ENCODE measurements at regions not wholly inside any gene's neighbourhood (a gene's known extent, or its start where the extent isn't known, plus 50 kb on each side); places are given as distances from the start of the nearest gene placed in this dataset.
"Not testable (repeated sequence)": the region's sequence is repeated elsewhere in the genome, so short reads cannot be mapped to it uniquely, and the experiment has no call there.

GRCh38 chr3:135426508-135426907, 539.0 kb upstream of the PPP2R3A start:
- Mint-ChIP-seq H3K27me3 (ENCODE audit: low read depth) (no peaks in the 10 kb centered on the region), H3K36me3 (ENCODE audit: insufficient read depth in 2 of 2) (no peaks in the 10 kb centered on the region), H3K9me3 (peaks cover 2 to 5% of the 10 kb centered on the region in 2 donors), H3K4me3 (no peak overlapping the region), H3K4me1 (ENCODE audit: low read depth) (no peaks in the 10 kb centered on the region), H3K27ac (no peak overlapping the region)
- DNase-seq (no peak), ATAC-seq (replicated peaks in 1 of 2) (no peak)

GRCh38 chr3:135432402-135432801, 533.1 kb upstream of the PPP2R3A start:
- Mint-ChIP-seq H3K36me3 (ENCODE audit: insufficient read depth in 2 of 2) (peaks cover 0 to 1% of the 10 kb centered on the region in 2 donors), H3K9me3 (peaks cover 5 to 14% of the 10 kb centered on the region in 2 donors), H3K4me1 (ENCODE audit: low read depth) (no peaks in the 10 kb centered on the region), H3K27ac (no peak overlapping the region), H3K27me3 (ENCODE audit: low read depth) (no peaks in the 10 kb centered on the region), H3K4me3 (no peak overlapping the region)
- no peak for DNase-seq
- no peak for ATAC-seq (replicated peaks in 1 of 2)

DNA sequence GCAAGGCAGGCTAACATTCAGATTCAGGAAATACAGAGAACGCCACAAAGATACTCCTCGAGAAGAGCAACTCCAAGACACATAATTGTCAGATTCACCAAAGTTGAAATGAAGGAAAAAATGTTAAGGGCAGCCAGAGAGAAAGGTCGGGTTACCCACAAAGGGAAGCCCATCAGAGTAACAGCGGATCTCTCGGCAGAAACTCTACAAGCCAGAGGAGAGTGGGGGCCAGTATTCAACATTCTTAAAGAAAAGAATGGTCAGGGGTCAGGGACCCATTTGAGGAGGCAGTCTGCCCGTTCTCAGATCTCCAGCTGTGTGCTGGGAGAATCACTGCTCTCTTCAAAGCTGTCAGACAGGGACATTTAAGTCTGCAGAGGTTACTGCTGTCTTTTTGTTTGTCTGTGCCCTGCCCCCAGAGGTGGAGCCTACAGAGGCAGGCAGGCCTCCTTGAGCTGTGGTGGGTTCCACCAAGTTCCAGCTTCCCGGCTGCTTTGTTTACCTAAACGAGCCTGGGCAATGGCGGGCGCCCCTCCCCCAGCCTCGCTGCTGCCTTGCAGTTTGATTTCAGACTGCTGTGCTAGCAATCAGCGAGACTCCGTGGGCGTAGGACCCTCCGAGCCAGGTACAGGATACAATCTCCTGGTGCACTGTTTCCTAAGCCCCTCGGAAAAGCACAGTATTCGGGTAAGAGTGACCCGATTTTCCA, 526.5 kb upstream of the PPP2R3A start:
- H3K9me3 Mint-ChIP-seq: not testable (repeated sequence)

GRCh38 chr3:135439632-135440031, 525.9 kb upstream of the PPP2R3A start:
- H3K27me3 Mint-ChIP-seq (ENCODE audit: low read depth); H3K4me1 Mint-ChIP-seq (ENCODE audit: low read depth); DNase-seq; H3K4me3 Mint-ChIP-seq; ATAC-seq (replicated peaks in 1 of 2); H3K27ac Mint-ChIP-seq; H3K9me3 Mint-ChIP-seq; H3K36me3 Mint-ChIP-seq (ENCODE audit: insufficient read depth in 2 of 2): not testable (repeated sequence)

More for the DNA sequence above, 526.5 kb upstream of the PPP2R3A start:
- not testable (repeated sequence) for H3K36me3 Mint-ChIP-seq (ENCODE audit: insufficient read depth in 2 of 2); H3K4me1 Mint-ChIP-seq (ENCODE audit: low read depth); H3K27ac Mint-ChIP-seq; DNase-seq; H3K4me3 Mint-ChIP-seq; H3K27me3 Mint-ChIP-seq (ENCODE audit: low read depth); ATAC-seq (replicated peaks in 1 of 2)

DNA sequence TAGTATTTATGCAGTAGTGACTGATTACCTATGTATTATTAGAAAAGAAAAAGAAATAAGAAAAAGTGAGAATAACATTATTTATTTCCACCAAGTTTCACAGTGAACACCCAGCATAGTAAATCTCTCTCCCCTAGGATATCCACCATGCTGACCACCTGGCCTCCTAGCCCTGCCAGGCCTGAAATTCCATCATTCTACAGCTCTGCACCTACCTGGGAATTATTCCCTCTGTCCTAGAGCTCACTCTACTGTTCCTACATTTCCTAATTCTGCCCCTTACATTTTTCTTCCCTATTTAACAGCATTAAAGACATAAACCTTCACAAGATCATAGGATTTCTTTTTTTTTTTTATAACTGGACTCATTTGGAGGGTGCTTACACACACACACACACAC, 525.3 kb upstream of the PPP2R3A start:
- Mint-ChIP-seq H3K36me3 (ENCODE audit: insufficient read depth in 2 of 2) (peaks cover 0 to 1% of the 10 kb centered on the region in 2 donors), H3K4me3 (no peak overlapping the region), H3K27me3 (ENCODE audit: low read depth) (no peaks in the 10 kb centered on the region), H3K4me1 (ENCODE audit: low read depth) (no peaks in the 10 kb centered on the region), H3K9me3 (peaks cover 0 to 3% of the 10 kb centered on the region in 2 donors), H3K27ac (no peak overlapping the region)
- ATAC-seq (replicated peaks in 1 of 2) (no peak), DNase-seq (no peak)

GRCh38 chr3:135440746-135441145, 524.8 kb upstream of the PPP2R3A start:
- Mint-ChIP-seq H3K4me1 (ENCODE audit: low read depth) (no peaks in the 10 kb centered on the region), H3K9me3 (peaks cover 0 to 3% of the 10 kb centered on the region in 2 donors), H3K4me3 (no peak overlapping the region), H3K27me3 (ENCODE audit: low read depth) (no peaks in the 10 kb centered on the region), H3K27ac (no peak overlapping the region), H3K36me3 (ENCODE audit: insufficient read depth in 2 of 2) (peaks cover 0 to 1% of the 10 kb centered on the region in 2 donors)
- no peak for DNase-seq
- ATAC-seq (replicated peaks in 1 of 2): no peak

DNA sequence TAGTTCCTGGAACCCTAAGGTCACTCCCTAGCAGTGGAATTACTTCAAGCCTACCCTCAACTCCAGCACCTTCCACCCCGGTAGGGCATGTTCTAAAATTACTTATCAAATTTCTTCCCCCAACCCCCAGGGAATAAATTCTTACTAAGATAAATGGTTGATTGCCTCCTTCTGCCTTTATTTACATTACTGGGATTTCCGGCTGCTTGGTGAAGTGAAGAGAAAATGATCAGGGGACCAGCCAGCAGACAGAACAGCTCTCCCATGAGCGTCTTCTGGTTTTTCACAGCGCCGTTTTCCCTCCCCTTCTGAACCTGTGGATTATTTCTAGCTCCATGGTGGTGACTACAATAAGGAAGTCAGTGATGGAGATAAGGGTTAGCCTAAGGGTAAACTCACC, 521.5 kb upstream of the PPP2R3A start:
- H3K27ac Mint-ChIP-seq: no peak overlapping the region
- H3K4me3 Mint-ChIP-seq: no peak overlapping the region
- ATAC-seq (replicated peaks in 1 of 2): no peak
- no peaks in the 10 kb centered on the region for H3K27me3 Mint-ChIP-seq (ENCODE audit: low read depth)
- no peaks in the 10 kb centered on the region for H3K36me3 Mint-ChIP-seq (ENCODE audit: insufficient read depth in 2 of 2)
- no peaks in the 10 kb centered on the region for H3K4me1 Mint-ChIP-seq (ENCODE audit: low read depth)
- DNase-seq: no peak
- H3K9me3 Mint-ChIP-seq: peaks cover 0 to 1% of the 10 kb centered on the region in 2 donors

DNA sequence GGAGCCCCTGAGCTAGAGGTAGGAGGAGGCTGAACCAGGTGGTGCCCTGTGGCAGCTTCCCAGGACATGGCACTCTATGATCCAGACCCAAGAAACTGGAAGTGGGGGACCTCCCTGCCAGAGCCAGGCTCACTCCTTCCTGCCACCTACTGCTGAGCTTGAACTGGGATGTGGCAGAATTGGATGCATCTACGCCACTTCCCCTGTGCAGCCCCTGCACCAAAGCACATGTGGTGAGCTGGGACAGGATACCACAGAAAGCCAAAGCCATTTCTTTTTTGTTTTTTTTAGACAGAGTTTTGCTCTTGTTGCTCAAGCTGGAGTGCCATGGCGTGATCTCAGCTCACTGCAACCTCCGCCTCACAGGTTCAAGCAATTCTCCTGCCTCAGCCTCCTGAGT, 518.0 kb upstream of the PPP2R3A start:
- no peaks in the 10 kb centered on the region for H3K27me3 Mint-ChIP-seq (ENCODE audit: low read depth)
- no peaks in the 10 kb centered on the region for H3K36me3 Mint-ChIP-seq (ENCODE audit: insufficient read depth in 2 of 2)
- no peak overlapping the region for H3K27ac Mint-ChIP-seq
- H3K9me3 Mint-ChIP-seq: peaks cover 0 to 1% of the 10 kb centered on the region in 2 donors
- ATAC-seq (replicated peaks in 1 of 2): no peak
- DNase-seq: no peak
- H3K4me1 Mint-ChIP-seq (ENCODE audit: low read depth): no peaks in the 10 kb centered on the region
- no peak overlapping the region for H3K4me3 Mint-ChIP-seq

DNA sequence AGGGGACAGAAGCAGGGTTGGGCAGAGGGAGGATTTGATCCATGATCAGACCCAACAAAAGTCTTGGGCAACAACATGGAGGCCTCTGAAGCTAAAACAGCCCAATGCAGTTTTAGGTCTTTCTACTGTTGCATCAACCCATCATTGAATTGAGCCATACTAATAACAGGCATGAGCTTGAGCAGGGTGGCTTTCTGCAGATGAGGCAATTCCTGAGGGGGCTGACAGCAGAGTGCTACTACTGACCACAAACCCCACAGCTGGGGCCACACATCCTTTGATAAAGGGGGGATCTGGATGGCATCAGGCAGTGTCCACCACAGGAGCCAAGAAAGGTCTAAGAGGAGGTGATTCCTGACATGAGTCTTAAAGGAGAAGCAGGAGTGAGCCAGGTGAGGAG, 517.0 kb upstream of the PPP2R3A start:
- Mint-ChIP-seq H3K9me3 (peaks cover 0 to 1% of the 10 kb centered on the region in 2 donors), H3K4me1 (ENCODE audit: low read depth) (no peaks in the 10 kb centered on the region), H3K27ac (no peak overlapping the region), H3K27me3 (ENCODE audit: low read depth) (no peaks in the 10 kb centered on the region), H3K36me3 (ENCODE audit: insufficient read depth in 2 of 2) (no peaks in the 10 kb centered on the region), H3K4me3 (no peak overlapping the region)
- DNase-seq: no peak
- no peak for ATAC-seq (replicated peaks in 1 of 2)

- Mint-ChIP-seq H3K4me1 (ENCODE audit: low read depth) (no peaks in the 10 kb centered on the region), H3K4me3 (no peak overlapping the region), H3K27ac (no peak overlapping the region), H3K36me3 (ENCODE audit: insufficient read depth in 2 of 2) (no peaks in the 10 kb centered on the region), H3K9me3 (peaks cover 0 to 1% of the 10 kb centered on the region in 2 donors), H3K27me3 (ENCODE audit: low read depth) (no peaks in the 10 kb centered on the region)
- ATAC-seq (replicated peaks in 1 of 2) (no peak), DNase-seq (no peak)
These were observed 516.5 kb upstream of the PPP2R3A start for GRCh38 chr3:135449046-135449445.

DNA sequence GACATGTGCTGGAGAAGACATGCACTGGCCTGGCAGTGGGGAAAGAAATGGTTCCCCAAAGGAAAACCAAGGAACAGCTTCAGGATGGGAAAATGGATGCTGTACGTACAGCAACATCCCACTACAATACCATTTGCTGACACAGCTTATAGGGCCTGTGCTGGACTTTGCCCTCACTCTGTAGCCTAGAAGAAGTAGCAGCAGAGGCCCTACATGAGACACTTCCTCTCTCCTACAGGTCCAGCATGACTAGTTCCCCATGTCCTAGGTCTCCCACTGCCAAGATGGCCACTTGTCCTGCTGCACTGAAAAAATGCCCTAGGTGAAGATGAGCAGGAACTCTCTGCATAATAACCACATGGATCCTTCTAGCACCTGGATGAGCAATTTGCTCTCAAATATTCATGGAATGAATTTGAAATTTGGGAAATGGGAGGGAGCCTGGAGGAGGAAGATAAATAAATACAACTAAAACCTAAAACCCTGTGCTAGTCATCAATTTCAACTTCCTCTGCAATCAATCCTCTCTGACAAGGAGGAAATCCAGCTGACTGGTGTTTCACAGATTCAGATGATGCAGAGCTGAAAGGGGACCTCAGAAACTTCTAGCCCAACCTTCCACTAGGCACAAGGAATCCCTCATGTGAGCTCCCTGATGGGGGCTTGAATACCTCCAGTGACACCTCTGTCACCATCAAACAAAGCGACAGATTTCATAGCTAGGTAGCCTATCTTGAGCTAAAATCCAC, 514.3 kb upstream of the PPP2R3A start:
- no peak for DNase-seq
- Mint-ChIP-seq H3K36me3 (ENCODE audit: insufficient read depth in 2 of 2) (no peaks in the 10 kb centered on the region), H3K4me3 (no peak overlapping the region), H3K9me3 (peaks cover 0 to 3% of the 10 kb centered on the region in 2 donors), H3K27me3 (ENCODE audit: low read depth) (no peaks in the 10 kb centered on the region), H3K27ac (no peak overlapping the region), H3K4me1 (ENCODE audit: low read depth) (no peaks in the 10 kb centered on the region)
- no peak for ATAC-seq (replicated peaks in 1 of 2)

GRCh38 chr3:135452881-135453280, 512.6 kb upstream of the PPP2R3A start:
- Mint-ChIP-seq H3K27ac (no peak overlapping the region), H3K36me3 (ENCODE audit: insufficient read depth in 2 of 2) (no peaks in the 10 kb centered on the region), H3K9me3 (peaks cover 0 to 3% of the 10 kb centered on the region in 2 donors), H3K4me3 (no peak overlapping the region), H3K4me1 (ENCODE audit: low read depth) (no peaks in the 10 kb centered on the region), H3K27me3 (ENCODE audit: low read depth) (no peaks in the 10 kb centered on the region)
- DNase-seq (no peak), ATAC-seq (replicated peaks in 1 of 2) (no peak)

GRCh38 chr3:135453326-135453725, 512.2 kb upstream of the PPP2R3A start:
- H3K4me1 Mint-ChIP-seq (ENCODE audit: low read depth): no peaks in the 10 kb centered on the region
- peaks cover 0 to 3% of the 10 kb centered on the region in 2 donors for H3K9me3 Mint-ChIP-seq
- ATAC-seq (replicated peaks in 1 of 2) (no peak), DNase-seq (no peak)
- H3K27ac Mint-ChIP-seq: no peak overlapping the region
- no peak overlapping the region for H3K4me3 Mint-ChIP-seq
- H3K36me3 Mint-ChIP-seq (ENCODE audit: insufficient read depth in 2 of 2): no peaks in the 10 kb centered on the region
- no peaks in the 10 kb centered on the region for H3K27me3 Mint-ChIP-seq (ENCODE audit: low read depth)

Data from activated T-cell treated with anti-CD3 and anti-CD28 coated beads, Interleukin-2, amount 50 U/mL, for 72 hours (primary cell).